GM12873 (cell line): ENCODE measurements at regions not wholly inside any gene's neighbourhood (a gene's known extent, or its start where the extent isn't known, plus 50 kb on each side); places are given as distances from the start of the nearest gene placed in this dataset.

ENCODE experiments used
- CTCF ChIP-seq: IDR thresholded peaks from 2 replicates; pipeline ENCODE4 v1.5.1; 2012; ENCODE audit warnings: low read depth, mild to moderate bottlenecking, moderate library complexity, low read length, control low read depth; ENCODE audit not compliant: insufficient read depth; ENCODE audit errors: missing control alignments

- no peak for TF ChIP-seq CTCF
Observed at GRCh38 chr1:117695796-117696490, 90.1 kb downstream of the TENT5C start.

GRCh38 chr1:117696561-117696960 lies 90.7 kb downstream of the TENT5C start:
- no peak for TF ChIP-seq CTCF

GRCh38 chr1:117697220-117697781 lies 91.5 kb downstream of the TENT5C start:
- TF ChIP-seq CTCF: no peak

- no peak for TF ChIP-seq CTCF
Observed at GRCh38 chr1:117698398-117699160, 92.7 kb downstream of the TENT5C start.

GRCh38 chr1:117699953-117700352 lies 94.1 kb downstream of the TENT5C start:
- no peak for TF ChIP-seq CTCF

GRCh38 chr1:117702654-117703053 lies 96.8 kb downstream of the TENT5C start:
- TF ChIP-seq CTCF: no peak

- no peak for TF ChIP-seq CTCF
Observed at GRCh38 chr1:117707371-117707770, 101.5 kb downstream of the TENT5C start.
